HG02623 (cell line): ENCODE measurements at regions not wholly inside any gene's neighbourhood (a gene's known extent, or its start where the extent isn't known, plus 50 kb on each side); places are given as distances from the start of the nearest gene placed in this dataset.
A peak's percentile ranks its signal among the peaks of the same experiment; 100 is the strongest.

Source experiments
- ATAC-seq: cut with Tn5 transposase; IDR thresholded peaks from one replicate; pipeline ENCODE4 v1.9.1; 2021; ENCODE audit warnings: moderate library complexity; ENCODE audit not compliant: unreplicated experiment

GRCh38 chr7:17512181-17512675 is 213.8 kb downstream of the AHR start:
- no peak for ATAC-seq

DNA sequence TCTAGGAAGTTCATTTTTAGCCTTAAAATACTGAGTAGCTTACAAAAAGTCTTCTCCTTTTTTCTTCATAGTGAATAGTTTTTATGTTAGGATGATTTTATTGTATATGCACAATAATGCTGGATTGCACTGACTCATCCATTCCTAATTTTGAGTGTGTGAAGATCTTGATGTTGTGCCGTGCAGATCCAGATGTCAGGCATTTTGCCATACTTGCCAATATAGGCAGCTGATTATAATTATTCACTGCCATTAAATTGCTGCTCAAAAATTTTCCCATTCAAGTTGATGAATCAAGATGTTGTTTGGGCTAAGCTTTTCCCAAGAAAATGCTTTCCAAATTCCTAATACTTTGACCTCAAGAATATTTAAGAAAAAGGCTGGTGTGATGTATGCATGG is 218.3 kb downstream of the AHR start:
- no peak for ATAC-seq

- ATAC-seq = no peak
Measured at GRCh38 chr7:17520941-17521340, 222.5 kb downstream of the AHR start.

DNA sequence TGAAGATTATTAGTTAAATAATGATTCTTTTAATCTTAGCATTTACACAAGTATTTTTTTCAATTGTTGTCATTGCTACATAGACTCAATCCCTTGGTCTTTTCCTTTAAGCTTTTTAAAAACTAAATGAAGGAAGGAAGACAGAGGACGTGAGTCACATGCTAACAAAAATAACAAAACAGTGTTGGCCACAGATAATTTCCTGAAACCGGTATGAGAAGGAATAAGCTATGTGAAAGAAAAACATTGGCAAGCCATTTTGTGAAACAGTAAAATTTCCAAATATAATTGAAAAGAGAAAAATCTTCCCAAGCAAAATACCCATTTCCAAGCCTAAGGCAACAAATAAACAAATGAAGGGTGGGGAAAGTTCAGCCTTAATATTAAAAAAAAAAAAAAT is 223.0 kb downstream of the AHR start:
- no peak for ATAC-seq

- no peak for ATAC-seq
Measured at GRCh38 chr7:17523813-17524739, 225.6 kb downstream of the AHR start.

GRCh38 chr7:17524746-17525145 is 226.3 kb downstream of the AHR start:
- no peak for ATAC-seq

- ATAC-seq = no peak
Measured at GRCh38 chr7:17526621-17527020, 228.2 kb downstream of the AHR start.

- no peak for ATAC-seq
Measured at GRCh38 chr7:17528636-17529035, 230.2 kb downstream of the AHR start.

DNA sequence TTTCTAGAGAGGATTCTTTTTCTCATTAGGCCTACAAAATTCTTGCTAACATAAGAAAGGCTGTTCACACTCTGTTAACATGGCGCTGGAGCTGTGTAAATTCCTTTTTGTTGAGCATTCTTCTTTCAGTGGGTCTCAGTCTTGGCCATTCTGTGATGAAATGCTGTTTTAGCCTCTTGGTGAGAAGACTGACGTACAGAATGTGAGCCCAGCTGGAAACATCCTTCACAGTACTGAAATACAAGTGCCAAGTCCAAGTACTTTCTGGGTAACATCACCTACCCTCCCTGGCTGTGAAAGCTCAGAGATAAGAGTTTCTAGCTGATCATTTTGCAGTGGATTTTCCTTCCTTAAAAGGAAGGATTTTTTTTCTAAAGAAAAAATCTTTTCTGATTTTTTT is 231.8 kb downstream of the AHR start:
- no peak for ATAC-seq

- ATAC-seq = peak; percentile 61
Measured at GRCh38 chr7:17530741-17531421, 232.4 kb downstream of the AHR start.

DNA sequence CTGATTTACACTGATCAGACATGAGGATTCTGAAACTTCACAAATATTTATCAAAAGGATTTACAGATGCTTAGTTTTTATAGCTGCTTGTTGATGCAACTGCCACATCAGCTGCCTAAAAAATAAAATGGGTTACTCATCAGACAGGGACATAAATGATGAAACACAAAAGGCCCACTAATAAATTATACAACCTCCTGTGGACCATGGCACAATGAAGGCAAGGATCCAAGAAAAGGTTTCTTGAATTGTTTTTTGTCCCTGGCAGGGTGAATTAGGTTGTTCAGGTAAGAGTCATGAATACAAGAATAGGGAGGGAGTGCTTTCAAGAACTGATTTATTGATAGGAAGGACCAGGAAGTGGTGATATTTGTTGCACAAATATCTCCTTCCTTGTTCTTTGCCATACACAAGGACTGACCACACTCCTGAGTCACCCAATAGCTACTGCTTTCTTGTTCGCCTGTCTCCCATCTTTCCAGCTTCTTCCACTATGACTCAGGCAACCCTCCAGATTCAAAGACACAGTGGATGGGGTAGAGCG is 234.5 kb downstream of the AHR start:
- ATAC-seq = no peak

DNA sequence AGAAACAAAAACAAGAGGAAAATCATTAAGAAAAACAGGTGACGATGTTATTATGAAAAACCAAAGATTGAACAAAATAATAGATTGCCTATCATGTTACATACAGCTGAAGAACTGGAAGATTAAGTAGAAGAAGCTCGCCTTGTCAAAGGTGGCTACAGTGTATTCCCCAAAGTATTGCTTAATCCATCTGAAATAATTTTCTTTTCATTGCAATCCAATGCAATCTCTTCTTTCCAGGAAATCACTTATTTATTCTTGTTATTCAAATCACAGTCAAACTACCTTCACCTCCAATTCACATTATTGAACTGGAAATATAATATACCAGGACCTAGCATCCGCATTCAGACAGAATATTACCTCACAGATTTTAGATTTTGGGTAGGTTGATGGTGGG is 235.9 kb downstream of the AHR start:
- no peak for ATAC-seq

- ATAC-seq = no peak
Measured at GRCh38 chr7:17535776-17536175, 237.3 kb downstream of the AHR start.

DNA sequence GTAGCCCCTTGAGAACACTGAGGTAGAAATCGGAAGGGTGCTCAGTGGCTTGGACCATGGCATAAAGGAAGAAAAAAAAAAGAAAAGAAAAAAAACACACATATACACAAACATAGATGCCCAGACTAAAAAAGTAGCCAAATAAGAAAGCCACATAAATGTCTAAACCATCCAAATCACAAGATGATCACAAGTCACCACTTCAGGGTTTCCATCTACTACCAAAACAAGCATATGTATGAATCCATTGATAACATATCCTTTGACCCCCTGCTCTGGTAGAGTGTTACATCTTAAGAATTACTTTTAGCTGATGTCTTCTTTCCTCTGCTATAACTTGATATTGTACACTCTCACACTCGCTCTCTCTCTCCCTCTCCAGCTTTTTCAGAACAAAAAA is 245.9 kb downstream of the AHR start:
- no peak for ATAC-seq

GRCh38 chr7:17545348-17545747 is 246.9 kb downstream of the AHR start:
- no peak for ATAC-seq

DNA sequence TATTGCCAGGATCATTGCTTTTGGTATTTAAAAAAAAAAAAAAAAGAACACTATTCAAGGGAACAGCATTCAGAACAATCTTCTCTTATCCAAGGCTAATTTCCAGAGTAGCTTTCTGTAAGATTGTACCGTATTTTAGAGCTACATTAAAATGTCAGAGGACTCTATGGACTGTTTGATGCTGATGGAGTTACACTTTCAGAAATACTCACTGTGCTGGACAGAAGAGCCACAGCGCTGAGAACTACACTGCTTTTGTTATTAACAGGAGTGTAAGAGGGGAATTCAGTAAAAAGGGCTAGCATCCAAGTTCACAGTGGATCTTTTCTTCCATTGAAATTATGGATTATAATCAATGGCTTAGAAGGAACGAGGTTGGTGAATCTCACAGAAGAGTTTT is 247.7 kb downstream of the AHR start:
- ATAC-seq = no peak

DNA sequence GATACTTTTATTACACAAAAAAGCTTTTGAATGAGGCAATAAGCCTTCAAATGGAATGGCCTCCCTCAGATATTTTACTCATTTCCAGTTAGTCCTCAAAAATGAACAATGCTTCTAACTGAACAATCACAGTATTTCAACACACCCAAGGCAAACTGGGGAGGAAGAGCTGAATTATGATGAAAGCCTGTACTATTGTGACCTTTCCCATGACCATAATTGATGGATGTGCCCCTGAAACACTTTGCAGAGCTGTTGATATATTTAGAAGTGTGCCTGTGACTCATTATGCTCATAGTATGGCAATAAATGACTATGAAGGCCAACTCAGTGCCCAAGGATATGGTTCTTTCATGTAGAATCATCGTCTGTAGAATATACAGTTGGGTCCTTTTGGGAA is 248.1 kb downstream of the AHR start:
- ATAC-seq = no peak

DNA sequence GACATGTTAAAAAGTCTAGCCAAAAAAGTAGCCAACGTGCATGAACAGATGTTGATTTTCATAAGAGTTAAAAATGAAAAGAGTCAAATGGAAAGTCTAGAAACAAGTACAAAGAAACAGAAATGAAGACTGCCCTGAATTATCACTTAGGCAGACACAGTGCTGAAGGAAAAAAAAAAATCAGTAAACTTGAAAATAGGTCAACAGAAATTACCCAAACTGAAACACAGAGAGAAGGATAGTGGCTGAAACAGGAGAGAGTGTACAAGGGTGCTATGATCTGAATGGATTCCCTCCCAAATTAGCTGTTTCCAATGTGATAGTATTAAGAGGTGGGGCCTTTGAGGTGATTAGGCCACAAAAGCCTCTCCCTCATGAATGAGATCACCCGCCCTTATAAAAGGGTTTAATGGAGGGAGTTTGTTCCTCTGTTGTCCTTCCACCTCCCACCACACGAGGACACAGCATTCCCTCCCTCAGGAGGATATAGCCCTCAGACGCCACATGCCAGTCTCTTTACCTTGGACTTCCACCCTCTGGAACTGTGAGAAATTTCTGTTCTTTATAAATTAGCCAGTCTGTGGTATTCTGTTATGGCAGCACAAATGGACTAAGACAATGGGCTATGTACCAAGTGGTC is 249.7 kb downstream of the AHR start:
- no peak for ATAC-seq

GRCh38 chr7:17549406-17549805 is 251.0 kb downstream of the AHR start:
- no peak for ATAC-seq

DNA sequence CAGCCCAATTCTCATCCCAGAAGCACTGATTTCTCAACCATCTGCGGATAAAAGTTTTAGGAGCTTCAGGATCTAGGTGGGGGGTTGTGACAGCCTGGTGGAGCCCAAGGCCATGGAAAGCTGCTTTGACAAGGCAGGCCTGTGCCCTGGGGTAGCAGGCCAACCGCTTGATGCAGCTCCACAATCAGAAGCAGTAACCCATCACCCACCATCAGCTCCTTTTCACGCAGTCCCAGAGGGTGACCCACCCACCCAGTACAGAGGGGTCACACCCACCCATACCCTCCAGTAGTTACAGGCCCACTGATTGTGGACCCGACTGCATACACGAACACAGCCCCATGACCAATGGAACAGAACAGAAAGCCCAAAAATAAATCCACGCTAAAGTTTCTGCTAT is 253.9 kb downstream of the AHR start:
- ATAC-seq = no peak

DNA sequence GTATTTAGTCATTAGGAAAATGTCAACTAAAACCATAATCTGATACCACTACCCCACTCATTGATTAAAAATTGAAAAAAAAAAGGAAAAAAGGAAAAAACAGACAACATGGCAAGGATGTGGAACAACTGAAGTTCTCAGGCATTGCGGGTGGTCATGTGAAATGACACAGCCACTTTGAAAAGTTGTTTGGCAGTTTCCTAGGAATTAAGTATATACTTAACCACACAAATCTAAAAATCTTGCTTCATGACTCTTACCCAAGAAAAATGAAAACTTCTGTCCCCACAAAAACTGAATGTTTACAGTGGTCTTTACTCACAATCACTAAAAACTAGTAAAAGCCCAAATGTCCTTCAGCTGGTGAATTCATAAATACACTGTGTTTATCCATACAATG is 254.5 kb downstream of the AHR start:
- ATAC-seq = no peak
